HK-2 (cell line): ENCODE measurements at regions not wholly inside any gene's neighbourhood (a gene's known extent, or its start where the extent isn't known, plus 50 kb on each side); places are given as distances from the start of the nearest gene placed in this dataset.

Source experiments
- DNase-seq: peaks from one replicate; pipeline ENCODE4 v3.0.0-alpha.2; 2018; ENCODE audit not compliant: unreplicated experiment

GRCh38 chr20:52402514-52402913, 210.9 kb upstream of the ZFP64 start:
- DNase-seq = no peak

- no peak for DNase-seq
Measured at GRCh38 chr20:52401431-52401830, 209.9 kb upstream of the ZFP64 start.

- no peak for DNase-seq
Measured at GRCh38 chr20:52399352-52399751, 207.8 kb upstream of the ZFP64 start.

DNA sequence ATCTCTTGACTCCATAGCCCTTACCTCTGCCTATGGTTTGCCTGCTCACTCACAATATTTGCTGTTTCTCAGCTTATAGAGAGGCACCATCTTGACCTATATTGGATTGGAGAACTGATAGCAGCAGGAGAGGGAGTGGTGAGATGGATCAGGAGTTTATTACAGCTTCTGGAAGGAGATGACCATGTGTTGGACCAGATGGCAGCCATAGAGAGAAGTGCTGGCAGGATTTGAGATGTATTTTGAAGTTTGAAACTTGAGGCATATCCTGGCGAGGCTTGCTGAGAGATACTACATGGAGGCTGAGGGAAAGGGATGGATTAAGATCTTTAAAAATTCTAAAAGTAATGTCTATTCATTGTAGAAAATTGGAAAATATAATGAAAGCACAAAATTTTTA, 198.0 kb upstream of the ZFP64 start:
- DNase-seq = no peak

DNA sequence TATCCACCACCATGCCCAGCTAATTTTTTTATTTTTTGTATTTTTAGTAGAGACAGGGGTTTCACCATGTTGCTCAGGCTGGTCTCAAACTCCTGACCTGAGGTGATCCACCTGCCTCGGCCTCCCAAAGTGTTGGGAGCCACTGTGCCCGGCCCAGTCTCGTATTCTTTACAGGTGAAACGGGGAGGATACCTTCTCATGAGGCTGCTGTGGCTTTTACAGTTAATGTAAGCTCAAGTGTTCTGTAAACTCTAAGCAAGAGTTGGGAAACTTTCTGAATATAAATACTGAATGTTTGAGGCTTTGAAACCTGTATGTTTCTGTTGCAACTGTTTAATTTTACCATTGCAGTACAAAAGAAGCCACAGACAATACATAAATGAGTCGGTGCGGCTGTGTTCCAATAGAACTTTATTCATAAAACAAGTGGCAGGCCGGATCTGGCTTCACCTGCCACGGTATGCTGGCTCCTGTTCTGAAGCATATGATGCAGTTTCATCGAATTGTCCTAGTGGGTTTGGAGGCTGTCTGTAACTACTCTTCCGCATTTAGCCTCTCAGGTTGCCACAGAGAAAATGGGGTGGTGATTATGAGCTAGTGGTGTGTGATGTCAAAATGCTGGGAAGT, 192.5 kb upstream of the ZFP64 start:
- DNase-seq = no peak

GRCh38 chr20:52382933-52383332, 191.4 kb upstream of the ZFP64 start:
- DNase-seq = no peak

DNA sequence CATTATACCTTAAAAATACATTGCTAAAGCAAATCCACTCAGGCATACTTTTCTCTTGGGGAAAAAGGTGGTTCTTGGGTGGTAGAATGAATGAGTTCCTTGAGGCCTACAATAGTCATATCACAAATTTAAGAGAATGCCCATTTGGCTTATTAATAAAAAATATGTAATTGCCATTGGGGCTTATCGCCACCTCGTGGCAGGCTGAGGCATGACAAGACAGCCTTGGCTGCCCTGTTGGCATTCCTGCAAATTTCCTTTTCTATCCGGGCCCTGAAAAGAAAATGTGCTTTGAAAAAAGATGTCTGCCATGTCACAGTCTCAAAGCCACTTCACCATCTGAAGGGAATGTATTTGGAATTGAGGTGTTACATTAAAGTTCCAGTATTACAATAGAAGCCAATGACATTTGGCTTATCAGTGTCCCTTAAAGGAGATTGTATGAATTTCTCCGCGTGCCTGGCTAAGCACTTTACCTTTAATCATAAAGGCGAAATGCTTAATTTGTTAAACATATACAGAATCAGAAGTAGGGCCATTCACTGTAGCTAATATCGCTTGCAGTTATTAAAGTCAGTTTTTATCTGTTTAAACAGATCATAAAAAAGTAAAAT, 188.3 kb upstream of the ZFP64 start:
- peak; percentile 22 for DNase-seq

DNA sequence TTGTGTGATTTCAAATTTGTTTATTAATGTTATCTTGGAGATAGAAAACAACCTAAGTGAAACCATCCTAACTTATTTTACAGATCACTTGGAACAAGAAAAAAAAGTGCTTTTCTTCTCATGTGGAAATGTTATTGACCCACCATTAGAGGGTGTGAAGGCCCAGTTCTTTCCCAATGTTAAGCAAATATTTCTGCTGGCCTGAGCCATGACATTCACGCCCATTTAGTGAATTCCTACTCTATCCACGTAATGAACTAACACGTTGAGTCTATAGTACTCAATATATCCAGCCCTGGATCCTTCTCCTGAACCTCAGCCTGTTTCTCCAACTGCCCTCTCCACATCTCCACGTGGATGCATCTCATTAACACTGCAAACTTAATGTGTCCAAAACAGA, 180.6 kb upstream of the ZFP64 start:
- DNase-seq = no peak

DNA sequence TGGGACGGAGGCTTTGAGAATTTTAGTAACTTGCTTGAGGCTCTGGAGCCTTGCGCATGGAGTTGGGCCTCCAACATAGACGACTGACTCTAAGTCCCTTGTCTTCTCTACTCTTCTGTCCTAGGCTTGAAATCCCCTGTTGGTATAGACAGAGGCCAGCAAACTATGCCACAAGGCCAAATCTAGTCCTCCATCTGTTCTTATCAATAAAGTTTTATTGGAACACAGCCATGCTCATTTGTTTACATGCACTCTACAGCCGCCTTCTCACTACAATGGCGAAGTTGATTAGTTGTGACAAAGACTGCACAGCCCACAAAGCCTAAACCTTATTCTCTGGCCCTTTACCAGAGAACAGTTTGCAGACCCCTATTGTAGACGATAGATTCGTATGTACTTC, 174.1 kb upstream of the ZFP64 start:
- no peak for DNase-seq

GRCh38 chr20:52364405-52364804, 172.8 kb upstream of the ZFP64 start:
- no peak for DNase-seq

GRCh38 chr20:52361650-52362049, 170.1 kb upstream of the ZFP64 start:
- DNase-seq = no peak

- DNase-seq = no peak
Measured at GRCh38 chr20:52349806-52350205, 158.2 kb upstream of the ZFP64 start.

GRCh38 chr20:52348434-52348833, 156.9 kb upstream of the ZFP64 start:
- no peak for DNase-seq

DNA sequence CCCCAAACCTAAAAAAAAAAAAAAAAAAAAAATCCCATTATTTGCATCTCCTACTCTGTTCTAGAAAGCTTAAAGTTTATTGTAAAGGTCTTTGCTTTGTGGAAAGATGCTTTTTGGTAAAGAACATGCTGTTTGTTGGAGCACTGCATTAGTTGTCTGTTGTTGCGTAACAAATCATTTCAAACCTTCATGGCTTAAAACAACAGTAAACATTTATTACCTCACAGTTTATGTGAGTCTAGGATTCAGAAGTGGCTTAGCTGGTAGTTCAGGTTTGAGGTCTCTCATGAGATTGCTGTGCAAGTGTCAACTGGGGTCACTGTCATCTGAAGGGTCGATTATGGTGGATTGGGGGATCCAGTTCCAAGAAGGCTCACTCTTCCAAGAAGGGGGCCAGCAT, 155.2 kb upstream of the ZFP64 start:
- no peak for DNase-seq

GRCh38 chr20:52342913-52343312, 151.3 kb upstream of the ZFP64 start:
- DNase-seq = no peak

DNA sequence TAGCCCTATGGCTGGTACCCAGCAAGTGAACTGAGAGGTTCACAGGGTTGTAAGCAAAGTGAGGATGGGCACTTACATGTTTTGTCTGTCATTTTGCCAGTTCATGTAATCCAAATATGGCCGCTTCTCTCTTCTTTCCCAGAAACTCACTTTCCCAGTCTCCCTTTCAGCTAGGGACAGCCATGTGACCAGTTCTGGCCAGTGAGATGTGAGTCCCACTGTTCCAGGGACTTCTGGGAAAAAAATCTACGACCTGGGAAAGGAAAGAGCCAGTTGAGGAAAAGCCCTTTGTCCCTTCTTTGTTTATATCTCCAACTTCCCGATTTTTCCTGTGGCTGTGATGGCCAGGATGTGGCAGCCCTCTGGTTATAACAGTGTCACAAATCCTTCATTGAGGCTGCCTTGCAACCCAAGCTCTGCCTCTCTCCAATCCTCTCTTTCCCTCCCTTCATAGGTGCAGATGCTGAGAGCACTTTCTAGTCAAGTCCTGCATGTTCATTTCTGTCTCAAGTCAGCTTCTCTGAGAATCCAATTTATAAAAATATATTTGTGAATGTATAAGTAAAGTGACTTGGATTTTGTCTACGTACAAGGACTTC, 148.6 kb upstream of the ZFP64 start:
- no peak for DNase-seq

DNA sequence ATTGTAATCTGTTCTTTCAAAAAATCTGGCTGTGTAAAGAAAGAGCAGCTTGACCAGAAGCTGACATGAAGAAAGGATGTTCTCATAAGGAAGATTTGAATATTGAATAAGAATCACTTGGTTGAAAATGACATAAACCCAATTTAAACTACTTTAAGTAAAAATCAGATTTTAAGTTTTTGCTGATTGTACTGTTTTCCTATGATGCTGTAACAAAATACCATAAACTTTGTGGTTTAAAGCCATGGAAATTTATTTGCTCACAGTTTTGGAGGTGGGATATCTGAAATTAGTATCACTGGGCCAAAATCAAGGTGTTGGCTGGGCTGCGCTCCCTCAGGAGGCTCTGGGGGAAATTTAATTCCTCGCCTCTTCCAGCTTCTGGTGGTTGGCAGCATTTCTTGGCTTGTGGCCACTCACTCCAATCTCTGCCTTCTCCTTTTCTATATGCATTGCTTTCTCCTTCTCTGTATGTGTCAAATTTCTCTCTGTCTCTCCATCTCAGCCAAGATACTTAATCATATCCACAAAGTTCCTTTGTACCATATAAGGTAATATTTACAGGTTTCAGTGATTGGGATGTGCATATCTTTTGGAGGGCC, 141.2 kb upstream of the ZFP64 start:
- no peak for DNase-seq

- no peak for DNase-seq
Measured at GRCh38 chr20:52332230-52332629, 140.7 kb upstream of the ZFP64 start.

DNA sequence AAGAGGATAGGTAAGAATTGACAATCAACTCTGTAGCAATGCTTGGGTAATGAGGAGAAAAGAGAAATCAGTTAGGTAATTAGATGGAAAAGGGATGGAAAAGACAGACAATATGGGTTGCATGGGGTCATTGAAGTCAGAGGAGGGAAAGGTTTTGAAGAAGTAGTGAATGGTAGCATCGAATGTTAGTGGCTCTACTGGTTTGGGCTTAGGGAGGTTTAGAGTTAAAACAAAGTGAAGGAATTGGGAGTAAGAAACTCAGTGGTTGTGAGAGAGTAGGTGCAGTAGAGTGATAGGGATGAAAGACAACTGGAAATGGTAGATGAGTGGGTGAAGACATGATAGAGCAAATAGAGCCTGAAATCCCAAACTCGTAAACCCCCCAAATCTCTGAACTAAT, 140.1 kb upstream of the ZFP64 start:
- no peak for DNase-seq

- DNase-seq = no peak
Measured at GRCh38 chr20:52321396-52321795, 129.8 kb upstream of the ZFP64 start.

DNA sequence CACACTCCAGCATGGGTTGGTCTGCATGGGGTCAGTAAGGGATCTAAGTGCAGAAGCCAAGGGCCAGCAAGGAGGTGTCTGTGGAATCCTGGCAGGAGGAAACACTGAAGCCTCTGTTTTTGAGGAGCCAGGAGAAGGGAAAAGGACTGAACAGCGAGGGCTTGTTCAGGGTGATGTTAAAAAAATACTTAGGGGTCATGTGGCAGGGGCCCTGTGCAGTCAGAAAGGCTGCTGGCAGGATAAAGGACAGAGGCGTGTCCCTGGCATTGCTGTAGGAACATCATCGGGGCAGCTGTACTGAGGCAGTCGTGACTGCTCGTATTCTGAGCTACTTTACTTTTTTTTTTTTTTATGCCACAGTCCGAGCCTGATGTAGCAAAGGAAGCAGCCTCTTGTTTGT, 127.1 kb upstream of the ZFP64 start:
- DNase-seq = no peak

DNA sequence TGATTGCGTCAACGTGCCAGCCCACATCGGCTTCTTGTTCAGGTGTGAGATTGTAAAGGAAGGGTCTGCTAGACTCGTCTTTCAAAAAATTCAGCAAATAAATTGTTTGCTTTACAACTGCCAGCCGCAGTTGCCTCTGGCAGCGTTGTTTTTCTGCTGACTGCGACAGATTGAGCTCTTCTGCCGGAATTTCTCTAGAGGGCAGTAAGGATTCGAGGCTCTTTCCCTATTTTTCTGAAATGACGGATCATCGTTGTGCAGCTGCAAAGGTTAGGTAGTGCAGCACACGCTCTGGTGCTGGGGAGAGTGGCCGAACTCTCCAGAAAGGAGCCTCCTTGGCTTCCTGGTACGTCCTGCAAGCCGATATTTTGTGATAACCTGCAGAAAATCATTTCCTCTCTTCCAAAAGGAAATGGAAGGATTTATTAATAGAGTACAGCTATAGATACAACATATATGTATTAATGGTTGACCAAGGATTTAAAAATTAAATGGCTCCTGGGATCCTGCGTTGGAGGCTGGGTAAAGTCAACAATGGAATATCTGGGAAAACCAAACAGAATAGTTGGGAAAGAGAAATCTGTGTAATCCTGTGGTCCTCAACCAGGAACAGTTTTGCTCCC, 121.9 kb upstream of the ZFP64 start:
- DNase-seq = peak; percentile 4
